IgD-negative memory B cell (primary cell): ENCODE measurements at regions not wholly inside any gene's neighbourhood (a gene's known extent, or its start where the extent isn't known, plus 50 kb on each side); places are given as distances from the start of the nearest gene placed in this dataset.
"Not testable (repeated sequence)": the region's sequence is repeated elsewhere in the genome, so short reads cannot be mapped to it uniquely, and the experiment has no call there.

Source experiments
- H3K27ac Mint-ChIP-seq, 3 donors: one replicate each; pipeline ENCODE4 v1.8.0; 2020 to 2022; ENCODE audit warnings: mild to moderate bottlenecking in 3 of 3, mixed read lengths in 3 of 3, moderate library complexity in 1 of 3
- H3K27me3 Mint-ChIP-seq: one replicate; pipeline ENCODE4 v1.8.0; 2021; ENCODE audit warnings: mixed read lengths
- H3K36me3 Mint-ChIP-seq: one replicate; pipeline ENCODE4 v1.8.0; 2020; ENCODE audit warnings: mild to moderate bottlenecking, mixed read lengths
- H3K4me1 Mint-ChIP-seq, 3 donors: one replicate each; pipeline ENCODE4 v1.8.0; 2020 to 2022; ENCODE audit warnings: mixed read lengths in 3 of 3, mild to moderate bottlenecking in 1 of 3
- H3K4me3 Mint-ChIP-seq, 4 donors: one replicate each; pipeline ENCODE4 v1.8.0; 2020 to 2022; ENCODE audit warnings: mild to moderate bottlenecking in 4 of 4, mixed read lengths in 4 of 4, moderate library complexity in 3 of 4
- H3K9me3 Mint-ChIP-seq, 3 donors: one replicate each; pipeline ENCODE4 v1.8.0; 2020 to 2021; ENCODE audit warnings: mixed read lengths in 3 of 3, mild to moderate bottlenecking in 1 of 3

- peaks cover 0 to 3% (median 0%) of the 10 kb centered on the region in 3 donors for H3K9me3 Mint-ChIP-seq
- H3K4me1 Mint-ChIP-seq, result no peaks in the 10 kb centered on the region
- no peaks in the 10 kb centered on the region for H3K27me3 Mint-ChIP-seq
- no peak overlapping the region for H3K4me3 Mint-ChIP-seq
- H3K36me3 Mint-ChIP-seq, result no peaks in the 10 kb centered on the region
- H3K27ac Mint-ChIP-seq, result no peak overlapping the region
Observed at GRCh38 chr7:109611656-109612055, 1042.0 kb downstream of the DNAJB9 start.

DNA sequence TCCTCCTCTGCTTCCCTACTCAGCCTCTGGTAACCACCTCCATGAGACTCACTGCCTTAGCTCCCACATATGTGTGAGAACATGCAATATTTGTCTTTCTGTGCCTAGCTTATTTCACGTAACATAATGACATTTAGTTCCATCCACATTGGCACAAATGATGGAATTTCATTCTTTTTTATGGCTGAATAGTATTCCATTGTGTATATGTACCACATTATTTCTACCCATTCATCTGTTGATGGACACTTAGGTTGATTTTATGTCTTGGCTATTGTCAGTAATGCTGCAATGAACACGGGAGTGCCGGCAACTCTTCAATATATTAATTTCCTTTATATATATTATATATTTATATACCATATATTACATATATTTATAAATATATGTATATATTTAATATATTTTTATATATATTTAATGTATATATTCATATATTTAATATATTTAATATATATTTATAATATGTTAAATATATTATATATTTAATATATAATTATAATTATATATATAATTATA is 1046.9 kb downstream of the DNAJB9 start:
- Mint-ChIP-seq H3K4me3 (no peak overlapping the region), H3K9me3 (peaks cover 4 to 7% (median 5%) of the 10 kb centered on the region in 3 donors), H3K4me1 (no peaks in the 10 kb centered on the region), H3K36me3 (peaks cover 1% of the 10 kb centered on the region), H3K27ac (no peak overlapping the region), H3K27me3 (no peaks in the 10 kb centered on the region)

GRCh38 chr7:109622320-109622719 is 1052.6 kb downstream of the DNAJB9 start:
- Mint-ChIP-seq H3K27me3 (no peaks in the 10 kb centered on the region), H3K4me3 (no peak overlapping the region), H3K36me3 (peaks cover 1% of the 10 kb centered on the region)

GRCh38 chr7:109632890-109633289 is 1063.2 kb downstream of the DNAJB9 start:
- H3K36me3 Mint-ChIP-seq, H3K27me3 Mint-ChIP-seq, H3K4me3 Mint-ChIP-seq, H3K27ac Mint-ChIP-seq, H3K4me1 Mint-ChIP-seq: not testable (repeated sequence)
- H3K9me3 Mint-ChIP-seq, result peaks cover 9 to 13% (median 12%) of the 10 kb centered on the region in 3 donors

More at GRCh38 chr7:109622320-109622719, 1052.6 kb downstream of the DNAJB9 start:
- Mint-ChIP-seq H3K9me3 (peaks cover 4 to 12% (median 6%) of the 10 kb centered on the region in 3 donors), H3K27ac (no peak overlapping the region), H3K4me1 (no peaks in the 10 kb centered on the region)

- Mint-ChIP-seq H3K9me3 (peaks cover 9 to 15% (median 12%) of the 10 kb centered on the region in 3 donors), H3K36me3 (no peaks in the 10 kb centered on the region), H3K4me3 (no peak overlapping the region), H3K27me3 (no peaks in the 10 kb centered on the region), H3K27ac (no peak overlapping the region), H3K4me1 (peaks cover 0 to 2% (median 0%) of the 10 kb centered on the region in 3 donors)
Observed at GRCh38 chr7:109635374-109635773, 1065.7 kb downstream of the DNAJB9 start.

DNA sequence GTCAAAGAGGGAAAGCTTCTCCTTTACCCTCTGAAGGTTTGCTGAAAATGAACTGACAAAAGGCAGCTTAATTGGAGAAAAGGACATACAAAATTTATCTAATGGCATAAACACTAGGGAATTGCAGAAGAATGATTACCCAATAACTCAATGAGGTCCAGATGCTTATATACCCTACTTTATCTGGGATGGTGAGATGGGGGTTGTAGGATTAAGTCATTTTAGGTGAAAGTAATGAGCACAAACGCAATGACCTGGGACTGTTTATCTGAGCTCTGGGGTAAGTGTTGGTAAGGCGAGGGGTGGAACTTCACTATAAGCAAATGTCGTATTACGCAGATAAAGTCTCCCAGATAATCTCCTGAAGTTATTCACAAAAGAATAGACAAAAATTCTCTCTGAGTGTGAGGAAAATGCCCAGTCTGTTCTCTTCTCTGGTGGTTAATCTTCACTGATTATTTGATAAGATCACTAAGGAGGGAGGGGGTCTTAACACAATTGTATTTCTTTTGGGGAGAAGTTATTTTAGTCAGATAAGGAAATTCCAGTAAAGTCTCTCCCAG is 1067.8 kb downstream of the DNAJB9 start:
- peaks cover 6 to 10% (median 9%) of the 10 kb centered on the region in 3 donors for H3K9me3 Mint-ChIP-seq
- H3K4me1 Mint-ChIP-seq, result peaks cover 0 to 2% (median 0%) of the 10 kb centered on the region in 3 donors
- no peaks in the 10 kb centered on the region for H3K27me3 Mint-ChIP-seq
- no peak overlapping the region for H3K4me3 Mint-ChIP-seq
- no peaks in the 10 kb centered on the region for H3K36me3 Mint-ChIP-seq
- H3K27ac Mint-ChIP-seq, result no peak overlapping the region

- peaks cover 0 to 2% (median 0%) of the 10 kb centered on the region in 3 donors for H3K4me1 Mint-ChIP-seq
- H3K27me3 Mint-ChIP-seq, result no peaks in the 10 kb centered on the region
- no peak overlapping the region for H3K27ac Mint-ChIP-seq
Observed at GRCh38 chr7:109638321-109638720, 1068.6 kb downstream of the DNAJB9 start.

DNA sequence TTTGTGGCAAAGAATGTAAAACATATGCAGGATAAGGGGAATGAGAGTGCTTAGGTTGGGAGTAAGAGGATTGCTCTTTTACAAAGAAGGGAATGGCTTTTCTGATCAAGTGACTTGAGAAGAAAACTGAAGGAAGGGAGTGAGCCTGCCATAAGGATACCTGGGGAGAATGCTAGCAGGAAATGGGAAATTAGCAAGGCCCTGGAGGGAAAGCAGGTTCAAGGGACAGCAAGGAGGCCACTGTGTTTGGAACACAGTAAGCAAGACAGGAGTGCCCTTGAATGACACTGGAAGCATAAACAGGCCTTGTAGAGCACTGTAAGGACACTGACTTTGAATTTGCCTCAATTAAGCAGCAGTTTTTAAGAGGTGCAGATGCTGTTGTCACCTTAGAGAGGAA is 1069.9 kb downstream of the DNAJB9 start:
- no peaks in the 10 kb centered on the region for H3K27me3 Mint-ChIP-seq
- H3K27ac Mint-ChIP-seq, result no peak overlapping the region
- no peak overlapping the region for H3K4me3 Mint-ChIP-seq
- peaks cover 0 to 2% (median 0%) of the 10 kb centered on the region in 3 donors for H3K4me1 Mint-ChIP-seq
- H3K36me3 Mint-ChIP-seq, result no peaks in the 10 kb centered on the region
- H3K9me3 Mint-ChIP-seq, result peaks cover 0 to 7% (median 2%) of the 10 kb centered on the region in 3 donors

More at GRCh38 chr7:109638321-109638720, 1068.6 kb downstream of the DNAJB9 start:
- no peak overlapping the region for H3K4me3 Mint-ChIP-seq
- peaks cover 0 to 7% (median 2%) of the 10 kb centered on the region in 3 donors for H3K9me3 Mint-ChIP-seq
- H3K36me3 Mint-ChIP-seq, result no peaks in the 10 kb centered on the region

DNA sequence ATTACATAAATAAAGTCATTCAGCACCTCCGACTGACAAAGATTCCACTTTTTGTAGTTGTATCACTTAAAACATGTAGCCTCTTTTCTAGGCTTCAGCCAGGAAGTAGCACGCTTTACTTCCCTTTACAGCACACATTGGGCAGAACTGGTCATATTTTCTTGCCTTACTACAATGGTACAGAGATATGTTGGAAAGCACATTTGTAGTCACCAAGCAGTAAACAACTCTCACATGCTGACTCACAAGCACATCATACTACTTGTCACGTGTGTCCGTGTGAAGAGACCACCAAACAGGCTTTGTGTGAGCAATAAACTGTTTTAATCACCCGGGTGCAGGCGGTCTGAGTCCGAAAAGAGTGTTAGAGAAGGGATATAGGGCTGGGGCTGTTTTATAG is 1071.8 kb downstream of the DNAJB9 start:
- H3K4me1 Mint-ChIP-seq, result peaks cover 0 to 2% (median 0%) of the 10 kb centered on the region in 3 donors
- no peak overlapping the region for H3K27ac Mint-ChIP-seq
- H3K27me3 Mint-ChIP-seq, result no peaks in the 10 kb centered on the region
- H3K36me3 Mint-ChIP-seq, result no peaks in the 10 kb centered on the region
- H3K9me3 Mint-ChIP-seq, result peaks cover 0 to 7% (median 2%) of the 10 kb centered on the region in 3 donors
- H3K4me3 Mint-ChIP-seq, result no peak overlapping the region

DNA sequence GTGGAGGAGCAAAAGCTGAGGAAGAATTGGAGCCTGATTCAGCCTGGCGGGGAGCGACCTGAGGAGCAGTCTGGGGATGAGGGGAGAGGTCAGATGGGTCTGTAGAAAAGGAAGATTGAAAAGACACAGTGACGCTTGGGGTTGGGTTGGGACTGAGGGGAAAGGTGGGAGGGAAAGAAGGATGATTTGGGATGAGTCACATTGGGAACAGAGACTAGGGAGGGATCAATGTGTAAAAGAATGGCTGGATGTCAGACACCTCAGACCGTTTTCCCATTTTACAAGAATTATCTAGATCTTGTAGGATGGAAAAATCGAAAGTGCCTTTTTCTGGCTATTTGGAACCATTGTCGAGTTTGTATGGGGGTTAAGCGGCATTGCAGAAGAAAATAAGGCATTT is 1076.5 kb downstream of the DNAJB9 start:
- Mint-ChIP-seq H3K27ac (no peak overlapping the region), H3K36me3 (no peaks in the 10 kb centered on the region), H3K27me3 (no peaks in the 10 kb centered on the region), H3K4me1 (no peaks in the 10 kb centered on the region), H3K4me3 (no peak overlapping the region), H3K9me3 (no peaks in the 10 kb centered on the region)

- not testable (repeated sequence) for H3K27ac Mint-ChIP-seq, H3K4me1 Mint-ChIP-seq, H3K27me3 Mint-ChIP-seq, H3K9me3 Mint-ChIP-seq, H3K36me3 Mint-ChIP-seq, H3K4me3 Mint-ChIP-seq
Observed at GRCh38 chr7:109646594-109646993, 1076.9 kb downstream of the DNAJB9 start.

- not testable (repeated sequence) for H3K4me3 Mint-ChIP-seq, H3K9me3 Mint-ChIP-seq, H3K4me1 Mint-ChIP-seq, H3K36me3 Mint-ChIP-seq, H3K27ac Mint-ChIP-seq, H3K27me3 Mint-ChIP-seq
Observed at GRCh38 chr7:109647263-109647662, 1077.6 kb downstream of the DNAJB9 start.

GRCh38 chr7:109659261-109659660 is 1089.6 kb downstream of the DNAJB9 start:
- Mint-ChIP-seq H3K27ac (no peak overlapping the region), H3K4me1 (no peaks in the 10 kb centered on the region), H3K36me3 (no peaks in the 10 kb centered on the region), H3K27me3 (no peaks in the 10 kb centered on the region), H3K9me3 (peaks cover 0 to 2% (median 1%) of the 10 kb centered on the region in 3 donors), H3K4me3 (no peak overlapping the region)

DNA sequence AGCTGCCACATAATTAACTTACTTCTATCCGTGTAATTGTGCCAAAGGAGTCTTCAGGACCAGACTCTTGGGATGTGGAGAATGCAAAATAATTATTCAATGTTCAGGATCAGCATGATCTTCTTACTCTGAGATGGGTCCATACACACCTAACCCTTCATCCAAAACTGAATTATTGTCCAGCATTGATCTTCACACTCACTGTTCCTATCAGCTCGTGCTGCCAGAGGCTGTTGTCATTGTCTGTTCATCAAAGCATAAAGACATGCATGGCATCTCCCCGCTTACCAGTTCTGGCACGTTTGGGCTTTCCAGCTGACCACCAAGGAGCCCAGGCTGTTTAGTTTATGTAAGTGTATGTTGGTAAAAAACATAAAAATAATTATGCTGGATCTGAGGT is 1090.7 kb downstream of the DNAJB9 start:
- Mint-ChIP-seq H3K27ac (no peak overlapping the region), H3K4me1 (no peaks in the 10 kb centered on the region)

DNA sequence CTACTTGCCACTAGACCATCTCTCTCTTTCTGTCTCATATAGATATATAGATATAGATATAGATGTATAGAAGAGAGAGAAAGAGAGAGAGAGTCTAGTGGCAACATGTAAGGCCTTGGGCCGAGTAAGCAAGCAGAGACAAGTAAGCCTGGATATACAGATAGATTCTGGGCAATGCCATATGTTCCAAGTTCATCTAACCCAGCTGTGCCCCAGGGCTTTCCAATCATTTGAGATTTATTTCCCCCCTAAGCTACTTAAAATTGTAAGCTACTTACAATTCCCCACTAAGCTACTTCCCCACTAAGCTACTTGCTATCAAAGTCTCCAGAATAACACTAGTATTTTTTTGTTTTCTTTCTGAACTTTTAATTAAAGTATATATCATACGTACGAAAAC is 1094.1 kb downstream of the DNAJB9 start:
- Mint-ChIP-seq H3K27ac (no peak overlapping the region), H3K4me1 (peaks cover 0 to 3% (median 0%) of the 10 kb centered on the region in 3 donors), H3K9me3 (peaks cover 0 to 5% (median 1%) of the 10 kb centered on the region in 3 donors), H3K27me3 (no peaks in the 10 kb centered on the region), H3K36me3 (no peaks in the 10 kb centered on the region), H3K4me3 (no peak overlapping the region)

More for the DNA sequence above, 1090.7 kb downstream of the DNAJB9 start:
- Mint-ChIP-seq H3K4me3 (no peak overlapping the region), H3K27me3 (no peaks in the 10 kb centered on the region), H3K36me3 (no peaks in the 10 kb centered on the region), H3K9me3 (peaks cover 0 to 2% (median 1%) of the 10 kb centered on the region in 3 donors)

DNA sequence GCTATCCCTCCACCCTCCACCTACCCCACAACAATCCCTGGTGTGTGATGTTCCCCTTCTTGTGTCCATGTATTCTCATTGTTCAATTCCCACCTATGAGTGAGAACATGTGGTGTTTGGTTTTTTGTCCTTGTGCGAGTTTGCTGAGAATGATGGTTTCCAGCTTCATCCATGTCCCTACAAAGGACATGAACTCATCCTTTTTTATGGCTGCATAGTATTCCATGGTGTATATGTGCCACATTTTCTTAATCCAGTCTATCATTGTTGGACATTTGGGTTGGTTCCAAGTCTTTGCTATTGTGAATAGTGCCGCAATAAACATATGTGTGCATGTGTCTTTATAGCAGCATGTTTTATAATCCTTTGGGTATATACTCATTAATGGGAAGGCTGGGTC is 1117.6 kb downstream of the DNAJB9 start:
- not testable (repeated sequence) for H3K9me3 Mint-ChIP-seq, H3K36me3 Mint-ChIP-seq, H3K27me3 Mint-ChIP-seq, H3K27ac Mint-ChIP-seq, H3K4me1 Mint-ChIP-seq, H3K4me3 Mint-ChIP-seq
